CD14-positive monocyte (primary cell): ENCODE measurements at regions not wholly inside any gene's neighbourhood (a gene's known extent, or its start where the extent isn't known, plus 50 kb on each side); places are given as distances from the start of the nearest gene placed in this dataset.

Experiments used
- DNase-seq, 3 donors: peaks; one replicate each; pipeline ENCODE4 v3.0.0-alpha.2; 2011 to 2022
- H2AFZ ChIP-seq: 2 replicates; pipeline ENCODE4 v1.6.0; 2012; ENCODE audit warnings: mild to moderate bottlenecking, low read depth, low read length, inconsistent platforms; ENCODE audit not compliant: insufficient read depth, poor library complexity, severe bottlenecking
- H3K27ac ChIP-seq, 2 donors: 1 replicate in 1 of 2; 2 replicates in 1 of 2; pipeline ENCODE4 v1.5.1; 2012 to 2013; ENCODE audit warnings: low read length in 2 of 2, control low read depth in 1 of 2, inconsistent platforms in 1 of 2, low read depth in 1 of 2, mild to moderate bottlenecking in 1 of 2
- H3K27me3 ChIP-seq, 2 donors: one replicate each; pipeline versions ENCODE4 v1.6.0 to v1.6.1; 2011 to 2013; ENCODE audit warnings: low read length in 2 of 2; ENCODE audit not compliant: control insufficient read depth in 2 of 2, insufficient read depth in 2 of 2
- H3K36me3 ChIP-seq, 2 donors: replicated peaks in 1 of 2; 1 replicate in 1 of 2; 2 replicates in 1 of 2; pipeline versions ENCODE4 v1.5.1 to v1.6.1; 2012 to 2013; ENCODE audit warnings: low read length in 2 of 2, control low read depth in 1 of 2, inconsistent platforms in 1 of 2, mild to moderate bottlenecking in 1 of 2; ENCODE audit not compliant: insufficient read depth in 2 of 2, control insufficient read depth in 1 of 2
- H3K4me1 ChIP-seq, 2 donors: 1 replicate in 1 of 2; 2 replicates in 1 of 2; pipeline versions ENCODE4 v1.5.1 to v1.6.1; 2012 to 2013; ENCODE audit warnings: low read length in 2 of 2, control low read depth in 1 of 2, inconsistent platforms in 1 of 2, mild to moderate bottlenecking in 1 of 2, moderate library complexity in 1 of 2; ENCODE audit not compliant: insufficient read depth in 2 of 2, control insufficient read depth in 1 of 2
- H3K4me2 ChIP-seq: replicated peaks from 2 replicates; pipeline ENCODE3; 2012; ENCODE audit warnings: low read length, moderate library complexity, mild to moderate bottlenecking; ENCODE audit not compliant: poor library complexity, severe bottlenecking; ENCODE audit errors: extremely low read depth
- H3K4me3 ChIP-seq, 3 experiments: fragments of 200-600 bp in 1 of 3; sonication (generic) in 1 of 3; replicated peaks in 1 of 3; 1 replicate in 2 of 3; 2 replicates in 1 of 3; pipeline ENCODE4 v1.5.1; 2011 to 2013; ENCODE audit warnings: low read length in 3 of 3, mild to moderate bottlenecking in 3 of 3, control low read depth in 2 of 3, low read depth in 2 of 3, inconsistent platforms in 1 of 3, moderate library complexity in 1 of 3
- H3K79me2 ChIP-seq: 2 replicates; pipeline ENCODE4 v1.6.0; 2012; ENCODE audit warnings: mild to moderate bottlenecking, control low read depth, inconsistent platforms, low read length, moderate library complexity; ENCODE audit not compliant: insufficient read depth
- H3K9ac ChIP-seq: 2 replicates; pipeline ENCODE4 v1.6.0; 2017; ENCODE audit warnings: low read length, mild to moderate bottlenecking; ENCODE audit not compliant: insufficient read depth, poor library complexity, severe bottlenecking
- H3K9me3 ChIP-seq, 2 donors: replicated peaks in 1 of 2; 1 replicate in 1 of 2; 2 replicates in 1 of 2; pipeline versions ENCODE4 v1.5.1 to v1.6.1; 2012 to 2013; ENCODE audit warnings: low read length in 2 of 2, control low read depth in 1 of 2; ENCODE audit not compliant: control insufficient read depth in 1 of 2, insufficient read depth in 1 of 2
- H4K20me1 ChIP-seq: 2 replicates; pipeline ENCODE4 v1.6.0; 2012; ENCODE audit warnings: mild to moderate bottlenecking, low read length, control low read depth, moderate library complexity; ENCODE audit not compliant: insufficient read depth
- H3K27ac Mint-ChIP-seq, 7 donors: one replicate each; pipeline ENCODE4 v1.8.0; 2020; ENCODE audit warnings: mild to moderate bottlenecking in 7 of 7, mixed read lengths in 7 of 7, moderate library complexity in 6 of 7, inconsistent platforms in 2 of 7
- H3K27me3 Mint-ChIP-seq, 3 donors: one replicate each; pipeline ENCODE4 v1.8.0; 2021 to 2022; ENCODE audit warnings: low read depth in 3 of 3, mild to moderate bottlenecking in 3 of 3, mixed read lengths in 3 of 3, moderate library complexity in 3 of 3, inconsistent platforms in 1 of 3
- H3K36me3 Mint-ChIP-seq, 2 donors: one replicate each; pipeline ENCODE4 v1.8.0; 2020; ENCODE audit warnings: mixed read lengths in 2 of 2, inconsistent platforms in 1 of 2, mild to moderate bottlenecking in 1 of 2
- H3K4me1 Mint-ChIP-seq: one replicate; pipeline ENCODE4 v1.8.0; 2020; ENCODE audit warnings: mild to moderate bottlenecking, mixed read lengths
- H3K4me3 Mint-ChIP-seq, 2 donors: one replicate each; pipeline ENCODE4 v1.8.0; 2020; ENCODE audit warnings: mild to moderate bottlenecking in 2 of 2, mixed read lengths in 2 of 2, moderate library complexity in 1 of 2
- H3K9me3 Mint-ChIP-seq, 7 donors: one replicate each; pipeline ENCODE4 v1.8.0; 2020 to 2022; ENCODE audit warnings: mixed read lengths in 7 of 7, mild to moderate bottlenecking in 6 of 7, moderate library complexity in 6 of 7, inconsistent platforms in 2 of 7
- CTCF ChIP-seq: fragments of 200-600 bp; IDR thresholded peaks from one replicate; pipeline ENCODE4 v1.8.0; 2022; ENCODE audit warnings: antibody characterized with exemption, mild to moderate bottlenecking
- WGBS: methylation state at CpG from one replicate; pipeline ENCODE4 v1.1.5; 2013; ENCODE audit warnings: missing lambda C conversion rate; ENCODE audit not compliant: insufficient coverage; 5-methylcytosine and 5-hydroxymethylcytosine counted together
- intact Hi-C, 2 donors: fragments of 100-400 bp; cut with micrococcal nuclease; formaldehyde crosslinking; loops; one replicate each; pipeline versions ENCODE4 v1.15.0 to v1.15.1; 2023

- H3K9me3 ChIP-seq: no peaks in the 10 kb centered on the region
- H4K20me1 ChIP-seq: no peaks in the 10 kb centered on the region
- Mint-ChIP-seq H3K27me3 (peaks cover 2 to 7% (median 6%) of the 10 kb centered on the region in 3 donors), H3K4me3 (peak overlapping the region; percentile 74 to 77), H3K36me3 (no peaks in the 10 kb centered on the region), H3K9me3 (peaks cover 0 to 3% (median 0%) of the 10 kb centered on the region in 7 donors), H3K4me1 (peaks cover 54% of the 10 kb centered on the region), H3K27ac (peak overlapping the region; percentile 49 to 88 (median 80))
- peak overlapping the region; percentile 9 for H3K9ac ChIP-seq
- WGBS: 0% methylated on average over 4 of the region's 8 CpGs
- peak overlapping the region; percentile 70 for H3K4me2 ChIP-seq
- peaks cover 46% of the 10 kb centered on the region in 2 donors for H3K4me1 ChIP-seq
- peak; percentile 39 to 49 (median 47) for DNase-seq
- no peaks in the 10 kb centered on the region for H3K36me3 ChIP-seq
- H3K27ac ChIP-seq: peak overlapping the region; percentile 15 to 77
- H2AFZ ChIP-seq: peak overlapping the region; percentile 73
- peak overlapping the region; percentile 26 to 73 (median 53) for H3K4me3 ChIP-seq
- H3K79me2 ChIP-seq: no peaks in the 10 kb centered on the region
- intact Hi-C loops: no loop called here
- H3K27me3 ChIP-seq: no peaks in the 10 kb centered on the region
- no peak for TF ChIP-seq CTCF
These were observed 84.9 kb downstream of the CMPK2 start for GRCh38 chr2:6780765-6781274.

DNA sequence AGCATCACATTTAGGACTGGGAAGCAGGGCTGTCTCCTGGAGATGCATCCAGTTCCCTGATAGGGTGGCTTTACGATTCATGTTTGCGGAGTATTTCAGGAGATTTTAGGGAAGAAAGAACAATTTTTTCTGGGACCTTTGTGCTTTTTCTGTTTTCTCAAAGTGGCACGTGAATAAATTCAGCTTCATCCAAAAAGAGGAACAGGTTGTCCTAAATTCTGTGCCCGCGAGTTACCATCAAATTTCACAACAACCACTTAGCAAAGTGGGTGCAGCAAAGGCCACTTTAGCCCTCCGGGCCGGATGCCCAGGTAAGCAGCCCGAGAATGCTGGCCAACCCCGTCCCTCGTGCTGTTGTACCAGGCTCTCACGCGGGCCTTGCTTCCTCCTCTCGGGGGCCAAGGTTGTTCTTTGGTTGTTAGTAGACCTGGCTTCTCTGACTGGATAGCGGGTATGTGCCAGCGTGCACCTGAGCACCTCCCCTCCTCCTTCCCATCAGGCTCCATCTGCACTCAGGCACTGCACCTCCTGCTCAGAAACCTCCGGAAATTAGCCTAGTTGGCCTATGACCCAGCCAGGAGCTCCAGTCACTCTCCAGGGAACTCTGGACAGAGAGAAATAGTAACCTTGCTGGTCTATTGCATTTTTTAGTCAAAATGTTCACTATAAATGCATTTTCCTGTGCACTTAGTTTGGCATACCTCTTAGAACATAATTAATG lies 83.0 kb downstream of the CMPK2 start:
- no peaks in the 10 kb centered on the region for H3K36me3 Mint-ChIP-seq
- peaks cover 46% of the 10 kb centered on the region in 2 donors for H3K4me1 ChIP-seq
- H3K4me2 ChIP-seq: no peak overlapping the region
- peak overlapping the region; percentile 12 for H2AFZ ChIP-seq
- H3K27ac Mint-ChIP-seq: peak overlapping the region in 4 of 7 donors; percentile 26 to 59 (median 47)
- H3K36me3 ChIP-seq: no peaks in the 10 kb centered on the region
- 27% methylated on average over 14 of the region's 16 CpGs for WGBS
- no peak overlapping the region for H3K4me3 Mint-ChIP-seq
- peaks cover 54% of the 10 kb centered on the region for H3K4me1 Mint-ChIP-seq
- peak; percentile 18 to 36 (median 33) for DNase-seq
- peaks cover 0 to 5% (median 0%) of the 10 kb centered on the region in 7 donors for H3K9me3 Mint-ChIP-seq
- H3K4me3 ChIP-seq: peak overlapping the region in 1 of 3 experiments; percentile 26
- no peaks in the 10 kb centered on the region for H3K79me2 ChIP-seq
- no peak overlapping the region for H3K9ac ChIP-seq
- peak overlapping the region; percentile 27 to 62 for H3K27ac ChIP-seq
- no peak for TF ChIP-seq CTCF
- no peaks in the 10 kb centered on the region for H4K20me1 ChIP-seq
- intact Hi-C loops: no loop called here
- H3K9me3 ChIP-seq: no peaks in the 10 kb centered on the region
- H3K27me3 Mint-ChIP-seq: peaks cover 0 to 6% (median 5%) of the 10 kb centered on the region in 3 donors
- H3K27me3 ChIP-seq: no peaks in the 10 kb centered on the region
